ENCODE measurements at regions not wholly inside any gene's neighbourhood (a gene's known extent, or its start where the extent isn't known, plus 50 kb on each side); places are given as distances from the start of the nearest gene placed in this dataset.

DNA sequence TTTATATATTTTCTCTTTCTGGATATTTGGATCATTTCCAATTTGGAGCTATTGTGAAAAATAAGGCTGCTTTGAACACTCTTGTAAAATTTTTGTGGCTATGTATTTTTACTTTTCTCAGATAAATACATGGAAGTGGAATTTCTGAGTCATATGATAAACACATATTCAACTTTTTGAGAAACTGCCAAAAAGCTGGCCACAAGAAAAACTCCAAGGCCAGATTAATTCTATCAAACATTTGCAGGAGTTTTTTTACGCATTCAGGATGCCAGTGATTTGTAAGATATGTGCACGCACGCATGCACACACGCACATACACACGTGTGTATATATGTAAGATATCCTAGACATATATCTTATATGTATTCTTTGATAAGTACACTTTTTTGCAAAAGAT is 477.5 kb upstream of the SPHKAP start:
- BruUV-seq (replicated peaks), result no TSS peak
- ChIA-PET POLR2A (no interaction called here), CTCF (no interaction called here)
- Histone ChIP-seq H3K9me1 (replicated peaks; ENCODE audit: control insufficient read depth, extremely low read depth, insufficient read depth, low read length) (no peaks in the 10 kb centered on the region), H3K27ac (ENCODE audit: insufficient read depth, low read depth, low read length) (no peak overlapping the region), H3K9ac (replicated peaks; ENCODE audit: extremely low read depth, insufficient read depth, low read length) (no peak overlapping the region), H3K4me1 (ENCODE audit: control insufficient read depth, extremely low read depth, insufficient read depth, low read length) (no peaks in the 10 kb centered on the region), H3K9me3 (replicated peaks; ENCODE audit: control insufficient read depth, insufficient read depth, low read length) (no peaks in the 10 kb centered on the region), H3K4me2 (ENCODE audit: insufficient read depth, low read length) (no peak overlapping the region), H3K4me3 (replicated peaks in 1 of 3; ENCODE audit: insufficient read depth in 1 of 3, low read depth in 1 of 3, low read length in 3 of 3) (no peak overlapping the region), H3K27me3 (ENCODE audit: control insufficient read depth in 2 of 2, insufficient read depth in 2 of 2, low read length in 2 of 2) (no peaks in the 10 kb centered on the region), H3K79me2 (ENCODE audit: control insufficient read depth, insufficient read depth, low read length) (no peaks in the 10 kb centered on the region), H2AFZ (ENCODE audit: low read depth, low read length) (no peak overlapping the region), H3K36me3 (ENCODE audit: control insufficient read depth in 2 of 2, extremely low read depth in 1 of 2, insufficient read depth in 2 of 2, low read length in 2 of 2) (no peaks in the 10 kb centered on the region), H4K20me1 (replicated peaks; ENCODE audit: control insufficient read depth, extremely low read depth, insufficient read depth, low read length) (no peaks in the 10 kb centered on the region)
- DNase-seq (ENCODE audit: low read depth, low spot score), result no peak
- FAIRE-seq, result no peak
- TF ChIP-seq POLR2AphosphoS5 (IDR thresholded peaks at IDR 0.05; ENCODE audit: insufficient read depth, low read depth, low read length), result no peak
- TF ChIP-seq, protein P1, sequence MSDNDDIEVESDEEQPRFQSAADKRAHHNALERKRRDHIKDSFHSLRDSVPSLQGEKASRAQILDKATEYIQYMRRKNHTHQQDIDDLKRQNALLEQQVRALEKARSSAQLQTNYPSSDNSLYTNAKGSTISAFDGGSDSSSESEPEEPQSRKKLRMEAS (IDR thresholded peaks at IDR 0.05; ENCODE audit: insufficient read depth, insufficient read length), result no peak
- no peak for TF ChIP-seq JUN (IDR thresholded peaks at IDR 0.05; ENCODE audit: borderline replicate concordance, insufficient read depth, insufficient read length, low read depth)
- no peak for TF ChIP-seq FOS (IDR thresholded peaks at IDR 0.05; ENCODE audit: borderline replicate concordance, insufficient read depth, low read length)
- TF ChIP-seq POLR2A (IDR thresholded peaks at IDR 0.05; ENCODE audit: low read depth, low read length), result no peak
- TF ChIP-seq EZH2 (IDR thresholded peaks at IDR 0.05; ENCODE audit: borderline replicate concordance, low read depth, low read length, severe bottlenecking), result no peak
- TF ChIP-seq MYC (IDR thresholded peaks at IDR 0.05; ENCODE audit: low read depth, low read length), result no peak
- TF ChIP-seq, protein P2, sequence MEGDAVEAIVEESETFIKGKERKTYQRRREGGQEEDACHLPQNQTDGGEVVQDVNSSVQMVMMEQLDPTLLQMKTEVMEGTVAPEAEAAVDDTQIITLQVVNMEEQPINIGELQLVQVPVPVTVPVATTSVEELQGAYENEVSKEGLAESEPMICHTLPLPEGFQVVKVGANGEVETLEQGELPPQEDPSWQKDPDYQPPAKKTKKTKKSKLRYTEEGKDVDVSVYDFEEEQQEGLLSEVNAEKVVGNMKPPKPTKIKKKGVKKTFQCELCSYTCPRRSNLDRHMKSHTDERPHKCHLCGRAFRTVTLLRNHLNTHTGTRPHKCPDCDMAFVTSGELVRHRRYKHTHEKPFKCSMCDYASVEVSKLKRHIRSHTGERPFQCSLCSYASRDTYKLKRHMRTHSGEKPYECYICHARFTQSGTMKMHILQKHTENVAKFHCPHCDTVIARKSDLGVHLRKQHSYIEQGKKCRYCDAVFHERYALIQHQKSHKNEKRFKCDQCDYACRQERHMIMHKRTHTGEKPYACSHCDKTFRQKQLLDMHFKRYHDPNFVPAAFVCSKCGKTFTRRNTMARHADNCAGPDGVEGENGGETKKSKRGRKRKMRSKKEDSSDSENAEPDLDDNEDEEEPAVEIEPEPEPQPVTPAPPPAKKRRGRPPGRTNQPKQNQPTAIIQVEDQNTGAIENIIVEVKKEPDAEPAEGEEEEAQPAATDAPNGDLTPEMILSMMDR (IDR thresholded peaks at IDR 0.05; ENCODE audit: extremely low read depth in 1 of 2, insufficient read depth in 1 of 2, low read depth in 1 of 2, low read length in 2 of 2), result no peak
- no peak for TF ChIP-seq GATA2 (IDR thresholded peaks at IDR 0.05; ENCODE audit: insufficient read depth, insufficient read length, low read depth, low read length)
- intact Hi-C loops (cut with micrococcal nuclease), result no loop called here
- dilution Hi-C loops (cut with MboI; ENCODE audit: extremely low pct_ligation_motif_present, low sequenced_read_pairs), result no loop called here

Measured in endothelial cell of umbilical vein (primary cell).